HK-2 (cell line): ENCODE measurements at regions not wholly inside any gene's neighbourhood (a gene's known extent, or its start where the extent isn't known, plus 50 kb on each side); places are given as distances from the start of the nearest gene placed in this dataset.

Source experiments
- DNase-seq: peaks from one replicate; pipeline ENCODE4 v3.0.0-alpha.2; 2018; ENCODE audit not compliant: unreplicated experiment

- DNase-seq, result no peak
Measured at GRCh38 chr9:80467632-80468031, 895.9 kb downstream of the TLE4 start.

- DNase-seq, result no peak
Measured at GRCh38 chr9:80465556-80465955, 893.8 kb downstream of the TLE4 start.

- DNase-seq, result no peak
Measured at GRCh38 chr9:80449513-80449912, 877.7 kb downstream of the TLE4 start.

- no peak for DNase-seq
Measured at GRCh38 chr9:80448996-80449395, 877.2 kb downstream of the TLE4 start.

- no peak for DNase-seq
Measured at GRCh38 chr9:80447876-80448275, 876.1 kb downstream of the TLE4 start.

- DNase-seq, result no peak
Measured at GRCh38 chr9:80440724-80441123, 869.0 kb downstream of the TLE4 start.

- no peak for DNase-seq
Measured at GRCh38 chr9:80437825-80438224, 866.1 kb downstream of the TLE4 start.

GRCh38 chr9:80437091-80437640 is 865.4 kb downstream of the TLE4 start:
- DNase-seq, result no peak

- no peak for DNase-seq
Measured at GRCh38 chr9:80435591-80435990, 863.8 kb downstream of the TLE4 start.

GRCh38 chr9:80426992-80427391 is 855.2 kb downstream of the TLE4 start:
- DNase-seq, result no peak

GRCh38 chr9:80417211-80417773 is 845.5 kb downstream of the TLE4 start:
- DNase-seq, result no peak

- DNase-seq, result no peak
Measured at GRCh38 chr9:80410106-80410505, 838.3 kb downstream of the TLE4 start.

GRCh38 chr9:80407220-80407619 is 835.5 kb downstream of the TLE4 start:
- DNase-seq, result no peak

GRCh38 chr9:80401243-80401642 is 829.5 kb downstream of the TLE4 start:
- no peak for DNase-seq

GRCh38 chr9:80400624-80401230 is 829.0 kb downstream of the TLE4 start:
- DNase-seq, result no peak

GRCh38 chr9:80399606-80400005 is 827.8 kb downstream of the TLE4 start:
- no peak for DNase-seq

GRCh38 chr9:80387828-80388227 is 816.1 kb downstream of the TLE4 start:
- DNase-seq, result no peak

- DNase-seq, result no peak
Measured at GRCh38 chr9:80385246-80385645, 813.5 kb downstream of the TLE4 start.

GRCh38 chr9:80383331-80383730 is 811.6 kb downstream of the TLE4 start:
- no peak for DNase-seq

GRCh38 chr9:80382211-80382891 is 810.6 kb downstream of the TLE4 start:
- no peak for DNase-seq

- no peak for DNase-seq
Measured at GRCh38 chr9:80380301-80380700, 808.5 kb downstream of the TLE4 start.

- no peak for DNase-seq
Measured at GRCh38 chr9:80378669-80379293, 807.0 kb downstream of the TLE4 start.

GRCh38 chr9:80376180-80376579 is 804.4 kb downstream of the TLE4 start:
- no peak for DNase-seq
